GM18520 (cell line): ENCODE measurements at regions not wholly inside any gene's neighbourhood (a gene's known extent, or its start where the extent isn't known, plus 50 kb on each side); places are given as distances from the start of the nearest gene placed in this dataset.
A peak's percentile ranks its signal among the peaks of the same experiment; 100 is the strongest.
"Not testable (repeated sequence)": the region's sequence is repeated elsewhere in the genome, so short reads cannot be mapped to it uniquely, and the experiment has no call there.

Experiments used
- ATAC-seq: cut with Tn5 transposase; IDR thresholded peaks from one replicate; pipeline ENCODE4 v1.9.1; 2021; ENCODE audit not compliant: unreplicated experiment

- no peak for ATAC-seq
Measured at GRCh38 chr7:55261386-55261770, 103.8 kb upstream of the LANCL2 start.

GRCh38 chr7:55265328-55265727, 99.8 kb upstream of the LANCL2 start:
- ATAC-seq, result not testable (repeated sequence)

GRCh38 chr7:55265836-55266642, 99.1 kb upstream of the LANCL2 start:
- ATAC-seq, result no peak

- no peak for ATAC-seq
Measured at GRCh38 chr7:55271069-55271626, 94.0 kb upstream of the LANCL2 start.

- ATAC-seq, result no peak
Measured at GRCh38 chr7:55271661-55272060, 93.5 kb upstream of the LANCL2 start.

- ATAC-seq, result no peak
Measured at GRCh38 chr7:55272328-55272727, 92.8 kb upstream of the LANCL2 start.

- ATAC-seq, result no peak
Measured at GRCh38 chr7:55273186-55273980, 91.8 kb upstream of the LANCL2 start.

- no peak for ATAC-seq
Measured at GRCh38 chr7:55274156-55274555, 91.0 kb upstream of the LANCL2 start.

- ATAC-seq, result no peak
Measured at GRCh38 chr7:55275291-55276200, 89.6 kb upstream of the LANCL2 start.

GRCh38 chr7:55276572-55277295, 88.4 kb upstream of the LANCL2 start:
- ATAC-seq, result no peak

GRCh38 chr7:55277916-55278315, 87.2 kb upstream of the LANCL2 start:
- no peak for ATAC-seq

GRCh38 chr7:55278321-55278720, 86.8 kb upstream of the LANCL2 start:
- no peak for ATAC-seq

- no peak for ATAC-seq
Measured at GRCh38 chr7:55279080-55279845, 85.9 kb upstream of the LANCL2 start.

GRCh38 chr7:55280031-55280454, 85.1 kb upstream of the LANCL2 start:
- peak; percentile 78 for ATAC-seq

GRCh38 chr7:55285665-55286064, 79.5 kb upstream of the LANCL2 start:
- ATAC-seq, result no peak

- no peak for ATAC-seq
Measured at GRCh38 chr7:55286666-55287065, 78.5 kb upstream of the LANCL2 start.

GRCh38 chr7:55288070-55288824, 76.9 kb upstream of the LANCL2 start:
- no peak for ATAC-seq

- no peak for ATAC-seq
Measured at GRCh38 chr7:55296070-55296469, 69.1 kb upstream of the LANCL2 start.
